GM21576 (cell line): ENCODE measurements at regions not wholly inside any gene's neighbourhood (a gene's known extent, or its start where the extent isn't known, plus 50 kb on each side); places are given as distances from the start of the nearest gene placed in this dataset.

ENCODE experiments used
- ATAC-seq: cut with Tn5 transposase; IDR thresholded peaks from one replicate; pipeline ENCODE4 v1.9.1; 2021; ENCODE audit warnings: mild to moderate bottlenecking, moderate library complexity; ENCODE audit not compliant: unreplicated experiment

- no peak for ATAC-seq
Observed at GRCh38 chr12:43054085-43054484, 464.5 kb upstream of the PRICKLE1 start.

GRCh38 chr12:43052441-43052840 is 462.9 kb upstream of the PRICKLE1 start:
- no peak for ATAC-seq

DNA sequence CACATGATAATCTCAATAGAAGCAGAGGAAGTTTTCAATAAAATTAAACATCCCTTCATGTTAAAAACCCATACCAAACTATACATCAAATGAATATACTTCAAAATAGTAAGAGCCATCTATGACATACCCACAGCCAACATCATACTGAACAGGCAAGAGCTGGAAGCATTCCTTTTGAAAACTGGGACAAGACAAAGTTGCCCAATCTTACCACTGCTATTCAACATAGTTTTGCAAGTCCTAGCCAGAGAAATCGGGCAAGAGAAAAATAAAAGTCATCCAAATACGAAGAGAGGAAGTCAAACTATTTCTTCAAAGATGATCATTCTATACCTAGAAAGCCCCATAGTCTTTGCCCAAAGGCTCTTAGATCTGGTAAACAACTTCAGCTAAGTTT is 454.7 kb upstream of the PRICKLE1 start:
- ATAC-seq: no peak

GRCh38 chr12:43038991-43039390 is 449.4 kb upstream of the PRICKLE1 start:
- ATAC-seq: no peak

DNA sequence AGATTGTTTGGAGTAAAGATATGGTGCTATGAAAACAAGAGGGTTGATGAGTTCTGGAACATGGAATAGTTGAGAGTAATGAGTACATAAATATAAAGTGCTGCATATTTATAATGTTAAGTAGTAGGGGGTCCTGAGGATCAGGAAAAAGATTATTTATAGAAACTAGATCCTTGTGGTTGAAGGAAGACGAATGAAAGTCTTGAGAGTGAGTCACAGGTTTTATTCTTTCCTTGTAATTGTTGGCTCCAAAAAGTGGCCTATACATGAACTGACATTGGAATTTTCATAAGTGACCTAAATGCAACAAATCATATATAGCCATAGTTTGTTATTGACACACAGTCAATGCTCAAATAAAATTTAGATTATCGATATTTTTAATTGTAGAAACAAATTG is 440.4 kb upstream of the PRICKLE1 start:
- ATAC-seq: no peak

DNA sequence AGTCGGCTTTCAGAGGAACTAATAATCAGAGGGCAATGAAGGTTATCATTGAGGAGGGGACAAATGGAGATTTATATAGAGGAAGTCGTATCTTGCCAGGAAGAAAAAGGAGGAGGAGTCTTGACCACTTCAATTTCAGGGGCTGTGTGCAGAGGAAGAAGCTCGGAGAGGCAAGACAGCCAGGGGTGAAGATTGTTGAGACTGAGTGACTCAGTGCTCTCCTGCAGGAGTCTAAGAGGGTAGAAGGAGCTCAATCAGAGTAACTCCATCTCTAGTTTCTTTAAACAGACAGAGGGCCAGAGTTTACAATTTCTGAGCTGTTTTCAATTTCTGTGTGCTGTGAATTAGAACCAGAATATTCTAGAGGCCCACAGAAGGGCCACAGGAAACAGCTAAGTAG is 439.3 kb upstream of the PRICKLE1 start:
- no peak for ATAC-seq

DNA sequence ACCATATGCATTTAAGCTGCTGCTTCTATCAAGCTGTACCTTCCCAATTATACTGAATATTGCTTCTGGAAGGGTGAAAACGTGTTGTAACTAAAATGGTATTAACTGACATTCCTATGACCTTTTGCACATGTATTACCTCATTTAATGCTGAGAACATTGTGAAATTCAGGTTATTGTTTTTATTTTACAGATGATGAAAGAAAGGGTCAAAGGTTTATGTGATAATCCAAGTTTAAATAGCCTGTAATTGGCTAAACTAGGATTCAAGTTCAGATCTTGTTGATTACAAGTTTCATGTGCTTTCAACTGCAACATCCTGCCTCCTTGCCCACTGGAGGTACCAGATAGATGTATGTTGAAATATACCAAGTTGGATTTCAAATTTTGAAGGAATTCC is 433.3 kb upstream of the PRICKLE1 start:
- no peak for ATAC-seq

GRCh38 chr12:43015090-43015737 is 425.7 kb upstream of the PRICKLE1 start:
- ATAC-seq: no peak

DNA sequence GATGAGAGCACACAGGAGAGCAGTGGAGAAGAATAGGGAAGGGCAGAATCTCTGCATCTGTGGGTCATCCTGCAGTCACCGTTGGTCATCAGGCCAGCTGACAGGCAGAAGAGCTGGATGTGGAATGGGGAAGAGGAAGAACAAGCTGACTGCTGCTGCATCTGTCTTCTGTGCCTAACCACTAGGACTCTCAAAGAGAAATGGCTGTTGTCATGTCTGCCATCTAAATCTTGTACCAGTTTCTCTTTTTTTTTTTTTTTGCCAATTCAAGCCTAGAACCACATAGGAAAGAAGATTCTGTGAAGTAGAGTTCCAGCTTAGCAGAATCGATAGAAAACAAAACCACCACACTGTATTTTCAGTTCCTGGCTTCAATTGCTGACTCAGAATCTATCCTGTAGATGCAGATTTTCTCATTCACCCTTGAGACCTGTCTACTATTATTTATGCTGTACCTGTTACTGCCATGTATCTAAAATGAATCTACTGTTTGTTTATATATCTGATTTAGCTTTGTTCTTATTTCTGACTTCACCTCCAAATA is 421.9 kb upstream of the PRICKLE1 start:
- peak; percentile 88 for ATAC-seq

DNA sequence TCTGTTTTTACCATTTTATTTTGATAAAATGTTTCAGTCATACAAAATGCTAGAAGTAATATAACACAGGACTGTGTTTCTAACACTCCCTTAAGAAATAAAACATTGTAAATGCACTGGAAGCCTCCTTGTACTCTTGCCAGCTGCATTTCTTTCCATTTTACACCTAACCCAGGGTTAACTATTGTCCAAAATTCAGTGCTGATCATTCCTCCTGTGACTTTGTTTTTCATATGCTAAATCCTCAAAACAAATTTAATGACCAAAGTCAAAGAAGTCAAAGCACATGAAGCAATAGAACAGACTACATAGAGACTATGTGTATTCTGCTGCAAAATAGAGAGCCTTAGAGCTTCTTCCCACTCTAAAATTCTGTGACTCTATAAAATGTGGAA is 420.3 kb upstream of the PRICKLE1 start:
- no peak for ATAC-seq

DNA sequence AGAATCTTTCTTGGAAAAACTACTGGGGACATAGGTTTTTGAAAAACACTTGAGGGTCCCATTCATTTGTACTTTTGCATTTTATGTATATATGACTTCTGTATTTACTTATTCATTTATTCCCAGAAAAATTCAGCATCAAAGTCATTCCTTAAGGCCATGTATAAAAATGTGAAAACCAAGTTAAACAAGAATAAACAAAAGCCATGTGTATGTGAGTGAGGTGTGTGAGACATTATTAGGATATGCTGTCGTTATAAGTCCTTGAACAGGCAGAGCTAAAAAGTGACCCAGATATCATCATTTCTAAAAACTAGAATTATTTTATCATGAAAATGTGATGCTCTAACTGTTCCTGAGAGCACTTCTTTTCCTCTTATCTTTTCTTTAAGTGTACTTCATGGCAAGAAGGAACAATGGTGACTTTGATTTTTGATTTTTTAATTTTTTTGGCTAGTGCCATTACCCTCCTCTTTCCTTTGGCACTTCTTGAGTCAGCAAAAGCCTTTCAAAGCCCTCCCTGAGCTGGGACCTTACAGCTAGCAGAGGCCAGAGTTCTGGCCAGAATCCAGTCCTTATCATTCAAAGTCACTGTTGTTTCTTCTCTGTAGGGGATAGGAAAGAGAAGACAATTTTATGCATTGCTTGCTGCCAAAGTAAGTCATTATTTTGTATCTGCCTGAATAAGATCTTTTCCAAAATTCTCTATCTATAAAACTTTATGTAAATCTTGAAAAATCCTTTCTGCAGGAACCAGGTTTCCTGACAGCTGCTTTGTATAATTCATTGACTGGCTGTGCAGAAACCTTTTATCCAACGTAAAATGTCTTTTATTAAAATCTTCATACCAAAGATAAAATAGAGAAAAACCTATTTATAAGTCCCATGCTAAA is 419.7 kb upstream of the PRICKLE1 start:
- ATAC-seq: no peak

GRCh38 chr12:43004908-43005307 is 415.4 kb upstream of the PRICKLE1 start:
- no peak for ATAC-seq

GRCh38 chr12:43004141-43004540 is 414.6 kb upstream of the PRICKLE1 start:
- ATAC-seq: no peak

- no peak for ATAC-seq
Observed at GRCh38 chr12:42996869-42997431, 407.4 kb upstream of the PRICKLE1 start.

- no peak for ATAC-seq
Observed at GRCh38 chr12:42992826-42993225, 403.3 kb upstream of the PRICKLE1 start.

DNA sequence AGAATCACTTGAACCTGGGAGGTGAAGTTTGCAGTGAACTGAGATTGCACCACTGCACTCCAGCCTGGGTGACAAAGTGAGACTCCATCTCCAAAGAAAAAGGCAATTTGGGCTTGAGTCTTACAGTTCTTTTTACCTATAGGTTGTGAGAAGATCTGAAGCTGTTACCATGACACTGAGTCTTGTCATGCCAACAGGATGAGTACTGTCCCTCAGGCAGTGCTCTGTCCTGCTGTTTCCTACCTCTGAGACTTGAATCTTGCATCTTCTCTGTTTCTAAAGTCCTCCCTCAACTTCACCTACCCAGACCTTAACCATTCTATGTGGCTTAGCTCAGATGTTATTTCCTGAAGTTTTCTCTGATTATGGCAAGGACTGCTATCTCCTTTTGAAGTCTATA is 400.8 kb upstream of the PRICKLE1 start:
- no peak for ATAC-seq

- no peak for ATAC-seq
Observed at GRCh38 chr12:42987216-42987650, 397.7 kb upstream of the PRICKLE1 start.

GRCh38 chr12:42985506-42985905 is 396.0 kb upstream of the PRICKLE1 start:
- no peak for ATAC-seq

DNA sequence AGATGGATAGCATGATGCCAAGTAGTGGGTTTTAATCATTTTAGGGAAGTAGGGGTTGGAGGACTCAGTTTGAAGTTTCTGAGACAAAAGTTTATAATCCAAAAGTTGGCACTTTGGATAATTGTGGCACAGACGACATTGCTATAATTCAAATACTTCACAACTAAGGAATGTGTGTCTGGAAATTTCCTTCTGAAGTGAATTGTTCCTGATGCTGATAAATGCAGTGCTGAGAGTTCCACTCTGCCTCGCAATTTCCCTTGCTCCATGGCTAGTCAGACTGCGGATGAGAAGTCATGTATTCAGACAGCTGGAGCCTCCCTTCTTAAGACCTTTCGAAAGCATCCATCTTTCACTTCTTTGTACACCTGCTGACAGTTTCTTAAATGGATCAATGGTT is 393.3 kb upstream of the PRICKLE1 start:
- no peak for ATAC-seq

DNA sequence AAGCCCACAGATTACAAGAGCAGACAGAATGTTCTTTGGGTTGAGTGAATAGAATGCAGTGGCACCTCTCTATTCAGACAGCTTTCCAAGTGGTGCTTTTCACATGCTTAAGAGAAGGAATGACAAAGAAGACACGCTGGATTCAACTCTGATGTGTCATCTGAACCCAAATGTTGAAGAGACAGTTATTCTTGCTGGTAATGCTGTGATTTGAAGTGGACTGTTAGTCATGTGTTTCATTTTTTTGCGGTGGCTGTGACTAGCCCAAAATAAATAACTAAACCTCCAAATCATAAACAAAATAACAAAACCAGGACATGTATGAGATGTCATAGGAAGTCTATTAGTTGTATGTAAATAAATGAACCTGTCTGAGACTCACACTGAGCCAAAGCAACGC is 391.8 kb upstream of the PRICKLE1 start:
- no peak for ATAC-seq

DNA sequence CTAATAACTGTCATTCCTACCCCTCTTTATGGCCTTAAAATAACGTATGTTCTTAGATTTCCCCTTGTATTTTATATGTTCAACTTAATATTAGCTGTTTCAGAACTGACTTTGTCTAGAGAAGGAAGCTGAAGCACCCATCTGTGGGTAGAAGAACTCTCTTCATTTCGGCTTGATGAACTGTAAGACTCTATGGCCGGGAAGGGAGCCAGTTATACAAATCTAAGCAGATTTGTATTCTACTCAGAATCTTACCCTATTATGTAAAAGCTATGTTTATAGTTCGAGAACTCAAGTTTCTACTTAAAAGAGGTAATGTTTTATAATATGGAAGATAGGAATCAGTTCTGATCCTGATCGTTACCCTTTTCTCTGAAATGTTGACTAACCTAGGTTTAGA is 390.9 kb upstream of the PRICKLE1 start:
- no peak for ATAC-seq

DNA sequence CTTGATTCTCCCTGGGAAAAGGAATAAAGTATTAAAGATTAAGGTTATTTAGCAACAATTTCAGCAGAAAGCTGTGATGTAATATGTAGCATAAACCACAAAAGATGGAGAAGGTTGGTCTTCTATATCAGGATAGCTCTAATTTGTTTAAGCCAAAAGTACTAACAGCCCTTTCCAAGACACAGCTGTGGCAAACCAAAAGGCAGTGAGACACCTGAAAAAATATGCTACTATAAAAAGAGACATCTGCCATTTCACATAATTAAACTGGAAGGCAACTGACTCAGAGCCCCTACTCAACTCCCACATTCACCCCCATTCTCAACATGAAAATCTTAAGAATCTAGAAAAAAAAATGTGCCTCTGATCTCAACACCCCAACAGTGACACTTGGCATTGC is 390.2 kb upstream of the PRICKLE1 start:
- ATAC-seq: no peak
